GM19467 (cell line): ENCODE measurements at regions not wholly inside any gene's neighbourhood (a gene's known extent, or its start where the extent isn't known, plus 50 kb on each side); places are given as distances from the start of the nearest gene placed in this dataset.
"Not testable (repeated sequence)": the region's sequence is repeated elsewhere in the genome, so short reads cannot be mapped to it uniquely, and the experiment has no call there.

Experiments
- ATAC-seq: cut with Tn5 transposase; IDR thresholded peaks from one replicate; pipeline ENCODE4 v1.9.1; 2021; ENCODE audit warnings: mild to moderate bottlenecking, moderate library complexity; ENCODE audit not compliant: unreplicated experiment

GRCh38 chr15:31178705-31179104 is 77.2 kb upstream of the TRPM1 start:
- no peak for ATAC-seq

GRCh38 chr15:31179693-31180092 is 78.2 kb upstream of the TRPM1 start:
- no peak for ATAC-seq

- no peak for ATAC-seq
Observed at GRCh38 chr15:31193291-31193690, 91.8 kb upstream of the TRPM1 start.

GRCh38 chr15:31195871-31196270 is 94.3 kb upstream of the TRPM1 start:
- no peak for ATAC-seq

GRCh38 chr15:31197497-31198414 is 96.2 kb upstream of the TRPM1 start:
- ATAC-seq, result peak; percentile 37

GRCh38 chr15:31200735-31201151 is 99.2 kb upstream of the TRPM1 start:
- no peak for ATAC-seq

GRCh38 chr15:31202953-31203352 is 101.4 kb upstream of the TRPM1 start:
- no peak for ATAC-seq

GRCh38 chr15:31203999-31204398 is 102.5 kb upstream of the TRPM1 start:
- no peak for ATAC-seq

- no peak for ATAC-seq
Observed at GRCh38 chr15:31206386-31207181, 105.1 kb upstream of the TRPM1 start.

- no peak for ATAC-seq
Observed at GRCh38 chr15:31207246-31207645, 105.7 kb upstream of the TRPM1 start.

GRCh38 chr15:31207861-31208260 is 106.3 kb upstream of the TRPM1 start:
- ATAC-seq, result not testable (repeated sequence)

- ATAC-seq, result no peak
Observed at GRCh38 chr15:31208817-31209216, 107.3 kb upstream of the TRPM1 start.

GRCh38 chr15:31211353-31211752 is 109.8 kb upstream of the TRPM1 start:
- no peak for ATAC-seq

GRCh38 chr15:31212326-31213080 is 111.0 kb upstream of the TRPM1 start:
- no peak for ATAC-seq

GRCh38 chr15:31214158-31214863 is 112.3 kb upstream of the KLF13 start:
- no peak for ATAC-seq

GRCh38 chr15:31214864-31215489 is 111.7 kb upstream of the KLF13 start:
- ATAC-seq, result no peak

- peak; percentile 58 for ATAC-seq
Observed at GRCh38 chr15:31215490-31216214, 111.0 kb upstream of the KLF13 start.

- ATAC-seq, result peak; percentile 44
Observed at GRCh38 chr15:31216215-31216911, 110.3 kb upstream of the KLF13 start.

GRCh38 chr15:31217067-31217466 is 109.6 kb upstream of the KLF13 start:
- no peak for ATAC-seq
